Esophagus muscularis mucosa (tissue), 4 donors: ENCODE measurements at regions not wholly inside any gene's neighbourhood (a gene's known extent, or its start where the extent isn't known, plus 50 kb on each side); places are given as distances from the start of the nearest gene placed in this dataset.
A peak's percentile ranks its signal among the peaks of the same experiment; 100 is the strongest.

Source experiments
- DNase-seq: peaks from one replicate; pipeline ENCODE4 v3.0.0-alpha.2; 2017; ENCODE audit errors: extremely low spot score
- H3K27ac ChIP-seq, 4 donors: fragments of 200-600 bp; sonication (generic); replicated peaks in 1 of 4; 1 replicate in 3 of 4; 2 replicates in 1 of 4; pipeline ENCODE4 v1.5.1; 2016 to 2019; ENCODE audit warnings: mild to moderate bottlenecking in 1 of 4
- H3K27me3 ChIP-seq, 4 donors: fragments of 200-600 bp; sonication (generic); one replicate each; pipeline versions ENCODE4 v1.5.1 to v1.6.0; 2016 to 2019
- H3K36me3 ChIP-seq, 4 donors: fragments of 200-600 bp; sonication (generic); one replicate each; pipeline ENCODE4 v1.5.1; 2016 to 2019
- H3K4me1 ChIP-seq, 4 donors: fragments of 200-600 bp; sonication (generic); one replicate each; pipeline ENCODE4 v1.5.1; 2016 to 2019
- H3K4me3 ChIP-seq, 4 donors: fragments of 200-600 bp; sonication (generic); 1 replicate in 2 of 4; 2 replicates in 2 of 4; pipeline ENCODE4 v1.5.1; 2016 to 2019; ENCODE audit warnings: mild to moderate bottlenecking in 4 of 4, moderate library complexity in 1 of 4
- H3K9me3 ChIP-seq, 4 donors: fragments of 200-600 bp; sonication (generic); 1 replicate in 3 of 4; 2 replicates in 1 of 4; pipeline ENCODE4 v1.5.1; 2016 to 2019
- EP300 ChIP-seq: sonication (generic); formaldehyde crosslinking; IDR thresholded peaks from one replicate; pipeline ENCODE4 v1.6.1; 2017; ENCODE audit warnings: antibody characterized with exemption
- POLR2A ChIP-seq: fragments of 450-650 bp; IDR thresholded peaks from one replicate; pipeline ENCODE4 v1.6.1; 2017; ENCODE audit warnings: antibody characterized with exemption, moderate library complexity, mild to moderate bottlenecking, low read depth
- POLR2AphosphoS5 ChIP-seq, 2 donors: sonication (generic); formaldehyde crosslinking; IDR thresholded peaks; one replicate each; pipeline ENCODE4 v1.6.1; 2017; ENCODE audit warnings: antibody characterized with exemption in 2 of 2
- WGBS: methylation state at CpG from one replicate; pipeline ENCODE4 v1.1.5; 2018; 5-methylcytosine and 5-hydroxymethylcytosine counted together
- intact Hi-C: fragments of 100-400 bp; cut with DNase I; formaldehyde crosslinking; loops from one replicate; pipeline ENCODE4 v1.15.1; 2023
- TF ChIP-seq, protein P1 (sequence below), 3 experiments: fragments of 200-600 bp in 2 of 3; fragments of 450-650 bp in 1 of 3; sonication (generic) in 2 of 3; IDR thresholded peaks; one replicate each; pipeline ENCODE4 v1.5.1; 2017 to 2019; ENCODE audit warnings: antibody characterized with exemption in 3 of 3, mild to moderate bottlenecking in 2 of 3, moderate library complexity in 1 of 3

DNA sequence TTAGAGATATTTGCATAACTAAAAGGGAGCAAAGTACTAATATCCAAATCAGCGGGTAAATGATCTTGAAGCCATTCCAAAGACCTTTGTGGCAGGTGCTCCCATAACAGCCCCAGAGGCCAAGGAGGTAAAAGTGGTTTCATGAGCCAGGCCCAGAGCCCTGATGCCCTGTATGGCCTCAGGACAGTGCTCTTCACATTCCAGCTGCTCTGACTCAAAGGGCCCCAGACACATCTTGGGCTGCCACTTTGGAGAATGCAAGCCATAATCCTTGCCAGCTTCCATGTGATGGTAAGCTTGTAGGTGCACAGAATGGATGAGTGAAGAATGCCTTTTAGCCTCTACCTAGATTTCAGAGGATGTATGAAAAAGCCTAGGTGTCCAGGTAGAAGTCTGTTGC is 933.4 kb downstream of the SLC16A7 start:
- H3K9me3 ChIP-seq: no peaks in the 10 kb centered on the region
- DNase-seq: peak; percentile 78
- 91% methylated on average over 1 of the region's 1 CpG for WGBS
- H3K27me3 ChIP-seq: no peaks in the 10 kb centered on the region
- intact Hi-C loops: no loop called here
- no peak overlapping the region for H3K4me3 ChIP-seq
- TF ChIP-seq, protein P1, sequence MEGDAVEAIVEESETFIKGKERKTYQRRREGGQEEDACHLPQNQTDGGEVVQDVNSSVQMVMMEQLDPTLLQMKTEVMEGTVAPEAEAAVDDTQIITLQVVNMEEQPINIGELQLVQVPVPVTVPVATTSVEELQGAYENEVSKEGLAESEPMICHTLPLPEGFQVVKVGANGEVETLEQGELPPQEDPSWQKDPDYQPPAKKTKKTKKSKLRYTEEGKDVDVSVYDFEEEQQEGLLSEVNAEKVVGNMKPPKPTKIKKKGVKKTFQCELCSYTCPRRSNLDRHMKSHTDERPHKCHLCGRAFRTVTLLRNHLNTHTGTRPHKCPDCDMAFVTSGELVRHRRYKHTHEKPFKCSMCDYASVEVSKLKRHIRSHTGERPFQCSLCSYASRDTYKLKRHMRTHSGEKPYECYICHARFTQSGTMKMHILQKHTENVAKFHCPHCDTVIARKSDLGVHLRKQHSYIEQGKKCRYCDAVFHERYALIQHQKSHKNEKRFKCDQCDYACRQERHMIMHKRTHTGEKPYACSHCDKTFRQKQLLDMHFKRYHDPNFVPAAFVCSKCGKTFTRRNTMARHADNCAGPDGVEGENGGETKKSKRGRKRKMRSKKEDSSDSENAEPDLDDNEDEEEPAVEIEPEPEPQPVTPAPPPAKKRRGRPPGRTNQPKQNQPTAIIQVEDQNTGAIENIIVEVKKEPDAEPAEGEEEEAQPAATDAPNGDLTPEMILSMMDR (IDR thresholded peaks at IDR 0.05): no peak
- no peak for TF ChIP-seq EP300
- TF ChIP-seq POLR2AphosphoS5 (IDR thresholded peaks at IDR 0.05): no peak
- no peak for TF ChIP-seq POLR2A
- H3K4me1 ChIP-seq: no peaks in the 10 kb centered on the region
- H3K36me3 ChIP-seq: no peaks in the 10 kb centered on the region
- no peak overlapping the region for H3K27ac ChIP-seq

DNA sequence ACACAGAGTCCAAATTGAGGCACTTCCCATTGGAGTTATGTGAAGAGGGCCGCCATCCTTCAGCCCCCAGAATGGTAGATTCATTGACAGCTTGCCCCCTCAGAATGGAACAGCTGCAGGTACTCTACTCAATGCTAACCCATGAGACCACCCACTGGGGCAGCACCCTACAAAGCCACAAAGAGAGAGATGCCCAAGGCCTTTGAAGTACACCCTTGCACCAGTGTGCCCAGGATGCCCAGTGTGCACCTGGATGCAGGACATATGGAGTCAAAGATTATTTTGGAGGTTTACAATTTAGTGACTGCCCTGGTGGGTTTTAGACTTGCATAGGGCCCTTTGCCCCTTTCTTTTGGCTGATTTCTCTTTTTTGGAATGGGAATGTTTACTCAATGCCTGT is 933.9 kb downstream of the SLC16A7 start:
- no peaks in the 10 kb centered on the region for H3K36me3 ChIP-seq
- TF ChIP-seq EP300 (no peak), POLR2A (no peak), POLR2AphosphoS5 (IDR thresholded peaks at IDR 0.05) (no peak)
- TF ChIP-seq, protein P1 (IDR thresholded peaks at IDR 0.05): no peak
- H3K9me3 ChIP-seq: no peaks in the 10 kb centered on the region
- WGBS: 80% methylated on average over 1 of the region's 1 CpG
- DNase-seq: peak; percentile 62
- H3K4me3 ChIP-seq: no peak overlapping the region
- no peak overlapping the region for H3K27ac ChIP-seq
- intact Hi-C loops: no loop called here
- H3K27me3 ChIP-seq: no peaks in the 10 kb centered on the region
- H3K4me1 ChIP-seq: no peaks in the 10 kb centered on the region

DNA sequence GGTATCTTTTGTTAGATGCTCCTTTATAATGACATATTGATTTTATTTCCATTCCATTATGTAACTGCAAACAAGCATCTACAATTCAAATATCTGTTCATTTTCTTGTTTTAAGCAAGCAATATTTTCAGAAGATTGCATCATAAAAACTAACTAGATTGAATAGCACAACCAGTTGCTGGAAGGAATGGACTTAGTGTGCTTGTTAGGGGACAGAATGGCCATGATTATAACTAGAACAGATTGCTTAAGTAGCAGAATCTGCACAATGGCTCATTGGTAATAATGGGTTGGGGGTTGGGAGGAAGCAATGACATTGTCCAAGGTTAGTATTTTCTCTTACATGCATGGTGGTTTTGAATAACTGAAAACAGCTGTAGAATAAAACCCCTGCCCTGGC is 939.5 kb downstream of the SLC16A7 start:
- intact Hi-C loops: no loop called here
- H3K4me3 ChIP-seq: no peak overlapping the region
- TF ChIP-seq POLR2AphosphoS5 (IDR thresholded peaks at IDR 0.05): no peak
- no peak for TF ChIP-seq POLR2A
- no peak for TF ChIP-seq EP300
- TF ChIP-seq, protein P1 (IDR thresholded peaks at IDR 0.05): no peak
- no peaks in the 10 kb centered on the region for H3K4me1 ChIP-seq
- H3K9me3 ChIP-seq: no peaks in the 10 kb centered on the region
- DNase-seq: no peak
- H3K36me3 ChIP-seq: no peaks in the 10 kb centered on the region
- no peaks in the 10 kb centered on the region for H3K27me3 ChIP-seq
- H3K27ac ChIP-seq: no peak overlapping the region

DNA sequence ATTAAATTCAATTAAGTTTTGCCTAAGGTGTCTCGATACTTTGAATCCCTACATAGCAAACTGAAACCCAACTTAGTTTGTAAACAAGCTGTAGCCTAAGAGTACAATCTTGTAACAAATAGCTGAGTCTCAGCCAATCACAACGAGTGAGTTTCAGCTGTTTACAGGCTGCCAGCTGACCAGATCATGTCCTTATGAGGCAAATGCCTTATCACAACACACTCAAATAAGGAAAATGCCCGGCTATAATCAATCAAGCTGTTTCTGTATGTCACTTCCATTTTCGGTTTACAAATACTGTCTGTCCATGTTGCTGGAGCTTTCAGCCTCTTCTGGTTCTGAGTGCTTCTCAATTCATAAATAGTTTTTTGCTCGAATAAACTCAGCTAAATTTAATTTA is 943.8 kb downstream of the SLC16A7 start:
- Histone ChIP-seq H3K27ac (no peak overlapping the region), H3K9me3 (no peaks in the 10 kb centered on the region), H3K4me3 (no peak overlapping the region), H3K27me3 (no peaks in the 10 kb centered on the region), H3K4me1 (no peaks in the 10 kb centered on the region), H3K36me3 (no peaks in the 10 kb centered on the region)
- TF ChIP-seq EP300: no peak
- TF ChIP-seq, protein P1 (IDR thresholded peaks at IDR 0.05): no peak
- TF ChIP-seq POLR2AphosphoS5 (IDR thresholded peaks at IDR 0.05): no peak
- TF ChIP-seq POLR2A: no peak
- DNase-seq: no peak
- intact Hi-C loops: no loop called here
- WGBS: 76% methylated on average over 5 of the region's 5 CpGs

DNA sequence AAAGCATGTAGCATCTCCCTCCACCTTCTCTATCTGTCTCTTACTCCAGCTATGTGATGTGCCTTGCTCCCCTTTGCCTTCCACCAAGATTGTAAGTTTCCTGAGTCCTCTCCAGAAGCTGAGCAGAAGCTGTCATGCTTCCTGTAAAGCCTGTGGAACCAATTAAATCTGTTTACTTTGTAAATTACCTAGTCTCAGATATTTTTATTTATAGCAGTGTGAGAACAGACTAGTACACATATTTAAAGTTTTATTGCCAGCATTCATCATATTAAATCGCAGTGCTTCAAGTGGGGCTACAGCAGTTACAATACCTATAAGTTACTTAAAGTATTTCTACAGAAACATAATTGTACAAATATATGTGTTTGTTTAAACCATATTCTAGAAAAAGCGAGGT is 973.1 kb downstream of the SLC16A7 start:
- TF ChIP-seq, protein P1 (IDR thresholded peaks at IDR 0.05): no peak
- TF ChIP-seq EP300 (no peak), POLR2A (no peak), POLR2AphosphoS5 (IDR thresholded peaks at IDR 0.05) (no peak)
- no peak for DNase-seq
- Histone ChIP-seq H3K36me3 (no peaks in the 10 kb centered on the region), H3K4me1 (no peaks in the 10 kb centered on the region), H3K4me3 (no peak overlapping the region), H3K27ac (no peak overlapping the region), H3K9me3 (no peaks in the 10 kb centered on the region), H3K27me3 (no peaks in the 10 kb centered on the region)
- 92% methylated on average over 2 of the region's 2 CpGs for WGBS
- intact Hi-C loops: no loop called here
